ENCODE measurements at regions not wholly inside any gene's neighbourhood (a gene's known extent, or its start where the extent isn't known, plus 50 kb on each side); places are given as distances from the start of the nearest gene placed in this dataset.

DNA sequence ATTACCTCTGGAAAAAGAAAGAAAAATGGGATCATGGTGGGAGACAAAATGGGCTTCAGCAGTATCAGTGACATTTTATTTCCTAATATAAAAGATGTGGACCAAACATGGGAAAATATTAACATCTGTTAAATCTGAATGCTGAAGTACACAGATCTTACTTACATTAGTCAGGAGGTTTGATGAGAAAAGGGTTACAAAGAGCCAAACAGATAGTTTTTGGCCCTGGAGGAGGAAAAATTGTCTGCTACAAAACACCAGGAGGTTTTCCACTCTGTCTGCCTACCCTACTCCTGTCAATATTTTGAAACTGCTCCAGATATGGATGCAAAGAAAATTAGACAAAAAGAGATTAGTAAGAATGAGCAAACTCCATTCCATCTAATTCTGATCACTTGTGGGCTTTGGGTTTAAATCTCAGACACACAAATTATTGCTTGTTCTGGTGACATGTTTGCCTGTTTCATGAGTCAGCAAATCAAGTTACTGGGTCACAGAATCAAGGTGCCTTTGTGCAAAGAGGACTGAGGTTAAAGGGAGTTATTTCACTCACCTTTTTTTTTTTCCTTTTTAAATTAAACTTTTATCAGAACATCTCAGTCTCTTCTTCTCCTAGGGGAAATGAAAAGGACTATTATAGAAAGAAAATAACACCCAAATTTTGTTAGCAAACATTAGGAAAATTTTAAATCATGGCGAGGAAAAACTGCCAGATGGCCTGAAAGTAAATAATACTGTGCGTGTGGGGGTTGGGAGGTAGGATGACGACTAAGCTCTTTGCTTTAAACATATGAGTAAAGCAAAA is 87.0 kb upstream of the SPATS2L start:
- TF ChIP-seq, protein P1, sequence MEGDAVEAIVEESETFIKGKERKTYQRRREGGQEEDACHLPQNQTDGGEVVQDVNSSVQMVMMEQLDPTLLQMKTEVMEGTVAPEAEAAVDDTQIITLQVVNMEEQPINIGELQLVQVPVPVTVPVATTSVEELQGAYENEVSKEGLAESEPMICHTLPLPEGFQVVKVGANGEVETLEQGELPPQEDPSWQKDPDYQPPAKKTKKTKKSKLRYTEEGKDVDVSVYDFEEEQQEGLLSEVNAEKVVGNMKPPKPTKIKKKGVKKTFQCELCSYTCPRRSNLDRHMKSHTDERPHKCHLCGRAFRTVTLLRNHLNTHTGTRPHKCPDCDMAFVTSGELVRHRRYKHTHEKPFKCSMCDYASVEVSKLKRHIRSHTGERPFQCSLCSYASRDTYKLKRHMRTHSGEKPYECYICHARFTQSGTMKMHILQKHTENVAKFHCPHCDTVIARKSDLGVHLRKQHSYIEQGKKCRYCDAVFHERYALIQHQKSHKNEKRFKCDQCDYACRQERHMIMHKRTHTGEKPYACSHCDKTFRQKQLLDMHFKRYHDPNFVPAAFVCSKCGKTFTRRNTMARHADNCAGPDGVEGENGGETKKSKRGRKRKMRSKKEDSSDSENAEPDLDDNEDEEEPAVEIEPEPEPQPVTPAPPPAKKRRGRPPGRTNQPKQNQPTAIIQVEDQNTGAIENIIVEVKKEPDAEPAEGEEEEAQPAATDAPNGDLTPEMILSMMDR (conservative IDR thresholded peaks at IDR 0.05 in 1 of 2, IDR thresholded peaks at IDR 0.05 in 1 of 2; ENCODE audit: low read depth in 1 of 2, low read length in 2 of 2) = no peak
- no peak for TF ChIP-seq EZH2 (IDR thresholded peaks at IDR 0.05; ENCODE audit: low read length, missing control alignments)

Data from fibroblast of lung (primary cell).